ENCODE measurements at regions not wholly inside any gene's neighbourhood (a gene's known extent, or its start where the extent isn't known, plus 50 kb on each side); places are given as distances from the start of the nearest gene placed in this dataset.

GRCh38 chr6:71171497-71172070 lies 117.0 kb upstream of the OGFRL1 start:
- no peak for TF ChIP-seq CTCF (IDR thresholded peaks at IDR 0.05)
- no peak for TF ChIP-seq POLR2A (IDR thresholded peaks at IDR 0.05)
- no peak for TF ChIP-seq EP300 (IDR thresholded peaks at IDR 0.05)

All from tibial nerve (tissue), 4 donors.